Muscle of leg (tissue), 3 donors: ENCODE measurements at regions not wholly inside any gene's neighbourhood (a gene's known extent, or its start where the extent isn't known, plus 50 kb on each side); places are given as distances from the start of the nearest gene placed in this dataset.
A peak's percentile ranks its signal among the peaks of the same experiment; 100 is the strongest.
"Not testable (repeated sequence)": the region's sequence is repeated elsewhere in the genome, so short reads cannot be mapped to it uniquely, and the experiment has no call there.

Experiments
- DNase-seq: peaks from one replicate; pipeline ENCODE4 v3.0.0; 2013
- H3K27ac ChIP-seq: one replicate; pipeline ENCODE4 v1.5.1; 2013; ENCODE audit warnings: mild to moderate bottlenecking, low read length, control low read depth
- H3K27me3 ChIP-seq: one replicate; pipeline ENCODE4 v1.6.1; 2013; ENCODE audit warnings: low read length; ENCODE audit not compliant: control insufficient read depth, insufficient read depth
- H3K36me3 ChIP-seq: one replicate; pipeline ENCODE4 v1.6.1; 2013; ENCODE audit warnings: low read length; ENCODE audit not compliant: control insufficient read depth, insufficient read depth
- H3K4me1 ChIP-seq: one replicate; pipeline ENCODE4 v1.6.1; 2013; ENCODE audit warnings: low read length; ENCODE audit not compliant: control insufficient read depth, insufficient read depth
- H3K4me3 ChIP-seq: one replicate; pipeline ENCODE4 v1.5.1; 2013; ENCODE audit warnings: low read length, control low read depth
- H3K9me3 ChIP-seq: replicated peaks from 2 replicates; pipeline ENCODE4 v1.6.1; 2013; ENCODE audit warnings: low read depth, low read length; ENCODE audit not compliant: control insufficient read depth
- WGBS: methylation state at CpG from one replicate; pipeline ENCODE4 v1.1.5; 2013; ENCODE audit warnings: missing lambda C conversion rate; ENCODE audit not compliant: insufficient coverage; 5-methylcytosine and 5-hydroxymethylcytosine counted together

- WGBS = 43% methylated on average over 2 of the region's 4 CpGs
- no peaks in the 10 kb centered on the region for H3K36me3 ChIP-seq
- no peaks in the 10 kb centered on the region for H3K27me3 ChIP-seq
- no peaks in the 10 kb centered on the region for H3K4me1 ChIP-seq
- H3K27ac ChIP-seq = no peak overlapping the region
- H3K4me3 ChIP-seq = no peak overlapping the region
- no peak for DNase-seq
- no peaks in the 10 kb centered on the region for H3K9me3 ChIP-seq
Observed at GRCh38 chr3:132135628-132136333, 101.0 kb upstream of the CPNE4 start.

DNA sequence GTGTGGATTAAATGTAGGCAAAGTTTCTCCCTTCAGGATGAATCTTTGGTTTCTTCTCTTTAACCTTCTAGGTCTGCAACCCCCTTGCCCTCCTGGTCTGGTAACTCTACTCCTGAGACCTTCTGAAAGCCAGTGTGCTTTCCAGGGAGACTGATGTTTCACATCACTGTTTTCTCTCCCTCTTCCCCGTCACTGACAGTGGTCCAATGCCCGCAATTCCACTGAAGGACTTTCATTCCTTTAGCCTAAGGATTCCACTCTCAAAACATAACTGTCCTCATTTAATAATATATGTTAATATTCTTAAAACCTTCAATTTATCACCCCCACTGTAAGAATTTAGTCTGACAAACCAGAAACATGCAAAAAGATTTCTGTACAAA, 101.5 kb upstream of the CPNE4 start:
- DNase-seq = no peak
- H3K4me1 ChIP-seq = no peaks in the 10 kb centered on the region
- WGBS = no CpG with 5 or more reads among the region's 2 CpGs

DNA sequence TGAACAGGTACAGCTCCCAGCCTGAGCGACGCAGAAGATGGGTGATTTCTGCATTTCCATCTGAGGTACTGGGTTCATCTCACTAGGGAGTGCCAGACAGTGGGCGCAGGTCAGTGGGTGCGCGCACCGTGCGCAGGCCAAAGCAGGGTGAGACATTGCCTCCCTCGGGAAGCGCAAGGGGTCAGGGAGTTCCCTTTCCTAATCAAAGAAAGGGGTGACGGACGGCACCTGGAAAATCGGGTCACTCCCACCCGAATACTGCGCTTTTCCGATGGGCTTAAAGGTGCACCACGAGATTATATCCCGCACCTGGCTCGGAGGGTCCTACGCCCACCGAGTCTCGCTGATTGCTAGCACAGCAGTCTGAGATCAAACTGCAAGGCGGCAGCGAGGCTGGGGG, 102.1 kb upstream of the CPNE4 start:
- not testable (repeated sequence) for H3K9me3 ChIP-seq, H3K27me3 ChIP-seq, H3K36me3 ChIP-seq, DNase-seq, H3K4me3 ChIP-seq, H3K27ac ChIP-seq, H3K4me1 ChIP-seq
- 42% methylated on average over 8 of the region's 23 CpGs for WGBS

More for the DNA sequence above, 101.5 kb upstream of the CPNE4 start:
- Histone ChIP-seq H3K27me3 (no peaks in the 10 kb centered on the region), H3K27ac (no peak overlapping the region), H3K4me3 (no peak overlapping the region), H3K9me3 (no peaks in the 10 kb centered on the region), H3K36me3 (no peaks in the 10 kb centered on the region)

GRCh38 chr3:132145833-132146232, 111.0 kb upstream of the CPNE4 start:
- no CpG with 5 or more reads among the region's 2 CpGs for WGBS
- no peaks in the 10 kb centered on the region for H3K4me1 ChIP-seq
- H3K27me3 ChIP-seq = no peaks in the 10 kb centered on the region
- H3K36me3 ChIP-seq = no peaks in the 10 kb centered on the region
- DNase-seq = peak; percentile 20
- no peak overlapping the region for H3K27ac ChIP-seq
- H3K4me3 ChIP-seq = no peak overlapping the region
- no peaks in the 10 kb centered on the region for H3K9me3 ChIP-seq

- Histone ChIP-seq H3K4me1 (no peaks in the 10 kb centered on the region), H3K27me3 (no peaks in the 10 kb centered on the region), H3K36me3 (no peaks in the 10 kb centered on the region), H3K27ac (no peak overlapping the region), H3K4me3 (no peak overlapping the region), H3K9me3 (no peaks in the 10 kb centered on the region)
- no CpG with 5 or more reads among the region's 5 CpGs for WGBS
- DNase-seq = no peak
Observed at GRCh38 chr3:132154619-132155018, 119.8 kb upstream of the CPNE4 start.

DNA sequence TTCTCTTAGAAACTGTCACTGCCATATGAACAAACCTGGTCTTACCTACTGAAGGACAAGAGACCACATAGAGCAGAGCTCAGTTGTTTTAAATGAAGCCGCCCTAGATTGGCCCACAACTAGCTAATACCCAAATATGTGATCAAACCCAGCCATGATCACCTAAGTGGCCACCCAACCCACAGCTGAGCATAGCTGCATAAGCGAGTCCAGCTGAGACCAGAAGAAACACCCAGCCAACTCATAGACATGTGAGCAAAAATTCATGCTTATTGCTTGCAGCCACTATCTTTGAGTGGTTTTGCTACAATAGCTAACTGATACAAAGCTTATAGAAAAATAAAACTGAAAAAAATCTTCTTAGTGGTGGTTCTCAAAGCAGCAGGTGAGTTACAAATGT, 124.3 kb upstream of the CPNE4 start:
- H3K4me3 ChIP-seq = no peak overlapping the region
- DNase-seq = no peak
- H3K27ac ChIP-seq = no peak overlapping the region
- no peaks in the 10 kb centered on the region for H3K9me3 ChIP-seq
- no peaks in the 10 kb centered on the region for H3K36me3 ChIP-seq
- WGBS = 83% methylated on average over 1 of the region's 2 CpGs
- no peaks in the 10 kb centered on the region for H3K27me3 ChIP-seq
- no peaks in the 10 kb centered on the region for H3K4me1 ChIP-seq

- Histone ChIP-seq H3K9me3 (no peaks in the 10 kb centered on the region), H3K27me3 (no peaks in the 10 kb centered on the region), H3K4me3 (no peak overlapping the region), H3K27ac (no peak overlapping the region), H3K4me1 (no peaks in the 10 kb centered on the region), H3K36me3 (no peaks in the 10 kb centered on the region)
- no peak for DNase-seq
- WGBS = no CpG with 5 or more reads among the region's 1 CpG
Observed at GRCh38 chr3:132160198-132160597, 125.4 kb upstream of the CPNE4 start.

- WGBS = no CpG with 5 or more reads among the region's 1 CpG
- DNase-seq = no peak
- Histone ChIP-seq H3K9me3 (no peaks in the 10 kb centered on the region), H3K27ac (no peak overlapping the region), H3K4me1 (no peaks in the 10 kb centered on the region), H3K36me3 (no peaks in the 10 kb centered on the region), H3K4me3 (no peak overlapping the region), H3K27me3 (no peaks in the 10 kb centered on the region)
Observed at GRCh38 chr3:132161608-132162007, 126.8 kb upstream of the CPNE4 start.

- no peaks in the 10 kb centered on the region for H3K4me1 ChIP-seq
- no peak for DNase-seq
- no peaks in the 10 kb centered on the region for H3K9me3 ChIP-seq
- no peak overlapping the region for H3K4me3 ChIP-seq
- no peaks in the 10 kb centered on the region for H3K27me3 ChIP-seq
- H3K27ac ChIP-seq = no peak overlapping the region
- no peaks in the 10 kb centered on the region for H3K36me3 ChIP-seq
- no CpG with 5 or more reads among the region's 1 CpG for WGBS
Observed at GRCh38 chr3:132164469-132165092, 129.8 kb upstream of the CPNE4 start.

GRCh38 chr3:132167870-132168269, 133.1 kb upstream of the CPNE4 start:
- H3K4me3 ChIP-seq = no peak overlapping the region
- H3K36me3 ChIP-seq = no peaks in the 10 kb centered on the region
- no peak overlapping the region for H3K27ac ChIP-seq
- DNase-seq = no peak
- H3K9me3 ChIP-seq = no peaks in the 10 kb centered on the region
- no CpG with 5 or more reads among the region's 5 CpGs for WGBS
- H3K27me3 ChIP-seq = no peaks in the 10 kb centered on the region
- H3K4me1 ChIP-seq = no peaks in the 10 kb centered on the region
